KBM-7 (cell line): ENCODE measurements at regions not wholly inside any gene's neighbourhood (a gene's known extent, or its start where the extent isn't known, plus 50 kb on each side); places are given as distances from the start of the nearest gene placed in this dataset.
"Not testable (repeated sequence)": the region's sequence is repeated elsewhere in the genome, so short reads cannot be mapped to it uniquely, and the experiment has no call there.

Experiments used
- DNase-seq: peaks from one replicate; pipeline ENCODE4 v3.0.0-alpha.2; 2015
- in situ Hi-C: fragments of 300-500 bp; cut with MboI; formaldehyde crosslinking; loops from 2 replicates; pipeline ENCODE4 v1.14.3; 2020; ENCODE audit warnings: low sequenced_read_pairs, low pct_unique_long_range_greater_than_20kb, mixed read lengths

- in situ Hi-C loops = not testable (repeated sequence)
Observed at GRCh38 chr6:167671379-167671976, 155.2 kb upstream of the AFDN start.

DNA sequence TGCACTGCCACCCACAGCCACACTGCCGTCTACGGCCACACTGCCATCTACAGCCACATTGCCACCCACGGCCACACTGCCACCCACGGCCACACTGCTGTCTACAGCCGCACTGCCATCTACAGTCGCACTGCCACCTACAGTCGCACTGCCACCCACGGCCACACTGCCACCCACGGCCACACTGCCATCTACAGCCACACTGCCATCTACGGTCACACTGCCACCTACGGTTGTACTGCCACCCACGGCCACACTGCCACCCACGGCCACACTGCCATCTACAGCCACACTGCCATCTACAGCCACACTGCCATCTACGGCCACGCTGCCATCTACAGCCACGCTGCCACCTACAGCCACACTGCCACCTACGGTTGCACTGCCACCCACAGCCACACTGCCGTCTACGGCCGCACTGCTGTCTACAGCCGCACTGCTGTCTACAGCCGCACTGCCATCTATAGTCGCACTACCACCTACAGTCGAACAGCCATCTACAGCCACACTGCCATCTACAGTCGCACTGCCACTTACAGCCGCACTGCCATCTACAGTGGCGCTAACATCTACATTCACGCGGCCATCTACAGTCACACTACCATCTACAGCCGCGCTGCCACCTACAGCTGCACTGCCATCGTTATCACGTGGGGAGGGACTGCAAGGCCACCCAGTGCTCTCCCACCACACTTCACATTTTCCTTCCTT, 154.6 kb upstream of the AFDN start:
- in situ Hi-C loops = no loop called here
- no peak for DNase-seq

More at GRCh38 chr6:167671379-167671976, 155.2 kb upstream of the AFDN start:
- DNase-seq = not testable (repeated sequence)

DNA sequence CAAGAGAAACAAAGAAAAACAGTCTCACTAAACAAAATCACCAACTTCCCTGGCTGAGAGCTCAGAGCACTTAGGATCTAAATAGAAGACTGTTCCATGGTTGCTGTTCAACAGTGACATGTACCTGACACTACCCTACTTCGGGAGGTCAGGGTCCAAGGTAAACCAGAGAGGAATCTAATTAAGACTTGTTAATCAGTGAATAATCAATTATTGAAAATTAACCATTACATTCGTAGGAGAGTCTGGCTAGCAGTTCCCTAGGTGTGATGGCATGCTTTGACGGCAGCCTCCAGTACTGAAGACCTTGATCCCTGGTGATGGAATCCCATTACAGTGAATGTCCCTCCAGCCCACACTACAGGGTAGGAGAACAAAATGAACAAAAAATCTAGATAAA, 154.0 kb upstream of the AFDN start:
- in situ Hi-C loops = no loop called here
- no peak for DNase-seq

- in situ Hi-C loops = no loop called here
- no peak for DNase-seq
Observed at GRCh38 chr6:167673946-167674345, 152.8 kb upstream of the AFDN start.

GRCh38 chr6:167674486-167674885, 152.2 kb upstream of the AFDN start:
- DNase-seq = no peak

DNA sequence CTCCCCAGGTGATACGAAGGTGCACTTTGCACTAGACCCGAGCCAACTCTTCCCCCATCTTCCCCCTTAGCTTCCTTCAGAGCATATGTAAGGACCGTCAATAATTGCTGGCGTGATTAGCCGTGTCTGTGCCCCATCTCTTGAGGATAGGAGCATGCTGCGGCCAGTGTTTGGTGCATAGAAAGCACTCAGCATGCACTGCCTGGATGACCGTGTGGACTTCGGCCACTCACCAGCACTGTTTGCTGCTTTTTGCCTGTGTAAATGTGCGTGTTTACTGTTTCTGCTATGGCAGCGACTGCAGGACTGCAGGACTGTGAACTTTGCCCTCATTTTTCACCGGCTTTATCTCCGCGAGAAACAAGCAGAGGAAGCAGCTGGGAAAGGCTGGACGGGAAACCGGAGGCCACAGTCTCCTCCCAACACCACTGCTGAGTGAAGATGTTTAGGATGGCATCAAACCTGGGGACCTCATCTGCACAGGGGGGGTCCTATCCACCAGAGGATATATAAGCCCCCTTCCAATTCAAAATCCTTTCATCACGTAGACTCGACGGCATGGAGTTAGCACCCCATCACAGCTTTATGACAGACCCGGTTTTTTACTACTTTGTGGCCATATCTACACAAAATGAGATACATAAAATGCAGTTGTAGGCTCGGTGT, 150.6 kb upstream of the AFDN start:
- in situ Hi-C loops = no loop called here

More at GRCh38 chr6:167674486-167674885, 152.2 kb upstream of the AFDN start:
- in situ Hi-C loops = no loop called here

GRCh38 chr6:167676666-167677421, 149.9 kb upstream of the AFDN start:
- in situ Hi-C loops = no loop called here
- DNase-seq = no peak

More for the DNA sequence above, 150.6 kb upstream of the AFDN start:
- peak; percentile 5 for DNase-seq

GRCh38 chr6:167677422-167677789, 149.3 kb upstream of the AFDN start:
- in situ Hi-C loops = no loop called here
- no peak for DNase-seq

- in situ Hi-C loops = no loop called here
- DNase-seq = no peak
Observed at GRCh38 chr6:167678102-167679101, 148.3 kb upstream of the AFDN start.

DNA sequence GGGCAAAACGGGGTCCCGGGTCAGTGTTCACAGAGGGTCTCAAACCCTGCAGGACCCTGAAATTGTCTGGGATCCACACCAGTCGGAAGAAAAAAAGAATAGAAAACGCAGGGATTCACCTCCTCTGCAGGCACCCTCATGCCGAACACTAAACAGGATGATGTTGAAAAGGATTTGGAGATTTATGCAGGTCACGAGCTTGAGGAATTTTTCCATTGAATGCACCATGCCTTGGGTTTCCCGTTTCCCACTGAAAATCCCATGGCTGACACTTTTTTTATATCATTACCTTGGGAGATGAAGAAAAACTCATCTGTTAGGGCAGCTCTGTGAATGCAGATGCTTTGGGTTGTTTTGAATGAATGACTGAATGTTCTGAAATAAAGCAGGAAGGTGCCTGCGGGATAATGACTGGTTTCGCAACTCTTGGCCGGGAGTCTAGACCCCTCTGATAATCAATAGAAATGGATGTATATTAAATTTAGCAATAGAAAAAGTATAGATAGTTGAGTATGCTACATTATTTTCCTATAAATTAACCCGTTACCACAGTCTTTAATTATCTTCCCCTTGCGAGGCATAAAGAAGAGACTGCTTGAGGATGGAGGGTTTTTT, 147.5 kb upstream of the AFDN start:
- in situ Hi-C loops = no loop called here
- DNase-seq = no peak

GRCh38 chr6:167679790-167680604, 146.7 kb upstream of the AFDN start:
- in situ Hi-C loops = no loop called here

DNA sequence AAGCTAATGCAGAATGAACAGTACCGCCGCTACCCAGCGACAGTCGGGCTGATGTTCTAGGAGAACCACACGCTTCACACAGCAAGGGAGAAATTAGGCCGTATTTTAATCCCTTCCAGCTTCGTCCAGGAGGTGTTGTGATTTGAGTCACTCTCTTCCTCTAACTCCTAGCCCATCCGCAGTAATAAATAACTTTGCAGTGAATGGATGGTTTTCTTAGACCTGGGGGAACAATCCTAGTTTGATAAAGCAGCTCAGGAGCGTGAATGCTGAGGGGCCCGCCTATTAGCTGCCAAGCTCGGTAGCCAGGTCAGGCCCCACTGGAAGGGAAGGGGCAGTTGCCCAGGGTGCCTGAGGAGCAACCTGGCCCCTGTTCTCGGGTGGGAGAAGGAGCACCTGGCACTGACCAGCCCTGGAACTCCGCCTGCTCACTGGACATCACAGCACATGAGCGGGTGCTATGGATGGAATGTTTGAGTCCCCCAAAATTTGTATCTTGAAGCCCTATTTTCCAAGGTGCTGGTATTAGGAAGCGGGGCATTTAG, 146.0 kb upstream of the AFDN start:
- in situ Hi-C loops = no loop called here

More at GRCh38 chr6:167679790-167680604, 146.7 kb upstream of the AFDN start:
- no peak for DNase-seq

GRCh38 chr6:167682125-167682524, 144.6 kb upstream of the AFDN start:
- in situ Hi-C loops = no loop called here
- no peak for DNase-seq

More for the DNA sequence above, 146.0 kb upstream of the AFDN start:
- no peak for DNase-seq

DNA sequence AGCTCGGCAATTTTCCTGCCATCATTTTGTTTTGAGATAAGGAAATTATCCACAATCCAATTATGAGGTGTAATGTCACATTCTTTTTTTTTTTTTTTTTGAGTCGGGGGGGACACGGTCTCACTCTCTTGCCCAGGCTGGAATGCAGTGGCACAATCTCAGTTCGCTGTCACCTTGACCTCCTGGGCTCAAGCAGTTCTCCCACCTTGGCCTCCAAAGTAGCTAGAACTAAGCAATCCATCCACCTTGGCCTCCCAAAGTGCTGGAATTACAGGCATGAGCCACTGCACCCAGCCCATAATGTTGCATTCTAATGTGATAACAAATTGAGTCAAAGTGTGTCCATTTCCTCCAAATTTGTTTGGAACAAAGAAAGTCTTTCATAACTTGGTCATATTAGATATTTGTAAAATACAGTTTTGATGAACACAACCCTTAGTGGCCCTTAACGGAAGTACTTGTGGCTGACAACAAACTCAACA, 144.1 kb upstream of the AFDN start:
- in situ Hi-C loops = no loop called here
- no peak for DNase-seq

- in situ Hi-C loops = no loop called here
- no peak for DNase-seq
Observed at GRCh38 chr6:167683028-167683862, 143.5 kb upstream of the AFDN start.
